SK-N-SH treated with all-trans-retinoic acid at 6 μM for 48 hours (cell line): ENCODE measurements at regions not wholly inside any gene's neighbourhood (a gene's known extent, or its start where the extent isn't known, plus 50 kb on each side); places are given as distances from the start of the nearest gene placed in this dataset.

Source experiments
- ATAC-seq: fragments of 200-7000 bp; cut with Tn5 transposase; 3 replicates; pipeline ENCODE4 v1.9.1; 2020; ENCODE audit warnings: mild to moderate bottlenecking, moderate library complexity
- ARNTL ChIP-seq: fragments of 450-650 bp; formaldehyde crosslinking; IDR thresholded peaks from 2 replicates; pipeline ENCODE4 v1.5.0; 2020; ENCODE audit warnings: low read depth, mild to moderate bottlenecking, moderate library complexity, borderline replicate concordance
- BACH2 ChIP-seq: fragments of 250-450 bp; sonication (Bioruptor Pico); IDR thresholded peaks from 2 replicates; pipeline ENCODE4 v1.9.0; 2021; ENCODE audit warnings: mild to moderate bottlenecking, borderline replicate concordance
- CREB5 ChIP-seq: fragments of 250-450 bp; sonication (Bioruptor Pico); IDR thresholded peaks from 2 replicates; pipeline ENCODE4 v1.5.1; 2020; ENCODE audit warnings: low read depth, mild to moderate bottlenecking, moderate library complexity
- CSRNP3 ChIP-seq: fragments of 250-450 bp; sonication (Bioruptor Pico); IDR thresholded peaks from 2 replicates; pipeline ENCODE4 v1.5.1; 2021; ENCODE audit warnings: mild to moderate bottlenecking, moderate library complexity
- ESRRG ChIP-seq: fragments of 250-450 bp; sonication (Bioruptor Pico); IDR thresholded peaks from 2 replicates; pipeline ENCODE4 v1.6.1; 2021; ENCODE audit warnings: mild to moderate bottlenecking
- GLIS3 ChIP-seq: fragments of 250-450 bp; sonication (Bioruptor Pico); IDR thresholded peaks from 2 replicates; pipeline ENCODE4 v1.5.0; 2020; ENCODE audit warnings: mild to moderate bottlenecking, moderate library complexity
- ISL1 ChIP-seq: fragments of 250-450 bp; sonication (Bioruptor Pico); IDR thresholded peaks from 2 replicates; pipeline ENCODE4 v2.1.2; 2022; ENCODE audit warnings: mild to moderate bottlenecking, moderate library complexity
- OSR1 ChIP-seq: fragments of 250-450 bp; sonication (Bioruptor Pico); IDR thresholded peaks from 2 replicates; pipeline ENCODE4 v1.8.0; 2022; ENCODE audit warnings: moderate library complexity, mild to moderate bottlenecking, inconsistent platforms
- PATZ1 ChIP-seq: fragments of 250-450 bp; sonication (Bioruptor Pico); IDR thresholded peaks from 2 replicates; pipeline ENCODE4 v1.8.0; 2020; ENCODE audit warnings: mild to moderate bottlenecking, moderate library complexity, borderline replicate concordance
- POU6F1 ChIP-seq: fragments of 250-450 bp; sonication (Bioruptor Pico); IDR thresholded peaks from 2 replicates; pipeline ENCODE4 v1.8.0; 2021; ENCODE audit warnings: low read depth, mild to moderate bottlenecking, moderate library complexity, borderline replicate concordance
- PPARA ChIP-seq: fragments of 250-450 bp; sonication (Bioruptor Pico); IDR thresholded peaks from 2 replicates; pipeline ENCODE4 v1.5.0; 2020; ENCODE audit warnings: mild to moderate bottlenecking, borderline replicate concordance
- RARB ChIP-seq: fragments of 250-450 bp; sonication (Bioruptor Pico); IDR thresholded peaks from 2 replicates; pipeline ENCODE4 v1.8.0; 2021; ENCODE audit warnings: mild to moderate bottlenecking, moderate library complexity
- SNAI2 ChIP-seq: fragments of 250-450 bp; sonication (Bioruptor Pico); IDR thresholded peaks from 2 replicates; pipeline ENCODE4 v1.5.0; 2020; ENCODE audit warnings: mild to moderate bottlenecking, moderate library complexity
- TOX ChIP-seq: fragments of 250-450 bp; sonication (Bioruptor Pico); IDR thresholded peaks from 2 replicates; pipeline ENCODE4 v1.8.0; 2021; ENCODE audit warnings: mild to moderate bottlenecking, moderate library complexity, borderline replicate concordance
- ZC3H10 ChIP-seq: fragments of 250-450 bp; sonication (Bioruptor Pico); IDR thresholded peaks from 2 replicates; pipeline ENCODE4 v1.5.1; 2021; ENCODE audit warnings: mild to moderate bottlenecking, moderate library complexity
- ZFP30 ChIP-seq: fragments of 450-650 bp; formaldehyde crosslinking; IDR thresholded peaks from 2 replicates; pipeline ENCODE4 v1.5.0; 2022; ENCODE audit warnings: mild to moderate bottlenecking, moderate library complexity
- ZNF565 ChIP-seq: fragments of 450-650 bp; formaldehyde crosslinking; conservative IDR thresholded peaks from 2 replicates; pipeline ENCODE4 v1.5.0; 2020; ENCODE audit warnings: low read depth, mild to moderate bottlenecking, moderate library complexity
- ZNF70 ChIP-seq: fragments of 450-650 bp; formaldehyde crosslinking; IDR thresholded peaks from 2 replicates; pipeline ENCODE4 v1.5.0; 2020; ENCODE audit warnings: mild to moderate bottlenecking, moderate library complexity
- ZNF8 ChIP-seq: fragments of 450-650 bp; formaldehyde crosslinking; IDR thresholded peaks from 2 replicates; pipeline ENCODE4 v1.5.0; 2020; ENCODE audit warnings: mild to moderate bottlenecking, moderate library complexity

- TF ChIP-seq ZNF565 (CRISPR knock-in tag): no peak
- TF ChIP-seq RARB: no peak
- TF ChIP-seq ZNF8 (CRISPR knock-in tag): no peak
- no peak for TF ChIP-seq ESRRG (CRISPR knock-in tag)
- TF ChIP-seq CSRNP3 (CRISPR knock-in tag): no peak
- no peak for TF ChIP-seq PATZ1 (CRISPR knock-in tag)
- no peak for TF ChIP-seq SNAI2 (CRISPR knock-in tag)
- no peak for TF ChIP-seq OSR1 (CRISPR knock-in tag)
- TF ChIP-seq GLIS3: no peak
- TF ChIP-seq ISL1 (CRISPR knock-in tag): no peak
- TF ChIP-seq PPARA (CRISPR knock-in tag): no peak
- TF ChIP-seq POU6F1 (CRISPR knock-in tag): no peak
- TF ChIP-seq ZNF70: no peak
- no peak for TF ChIP-seq ZC3H10
- TF ChIP-seq CREB5: no peak
- TF ChIP-seq ZFP30 (CRISPR knock-in tag): no peak
- no peak for TF ChIP-seq ARNTL (CRISPR knock-in tag)
- no peak for TF ChIP-seq TOX (CRISPR knock-in tag)
- ATAC-seq: no peak
These were observed 1282.7 kb upstream of the GYPC start for GRCh38 chr2:125373293-125373692.

GRCh38 chr2:125386074-125386473 lies 1269.9 kb upstream of the GYPC start:
- no peak for ATAC-seq
- no peak for TF ChIP-seq OSR1 (CRISPR knock-in tag)
- no peak for TF ChIP-seq RARB
- no peak for TF ChIP-seq CREB5
- TF ChIP-seq ZC3H10: no peak
- no peak for TF ChIP-seq ZNF70
- no peak for TF ChIP-seq CSRNP3 (CRISPR knock-in tag)
- TF ChIP-seq BACH2 (CRISPR knock-in tag): no peak
- no peak for TF ChIP-seq ZFP30 (CRISPR knock-in tag)
- no peak for TF ChIP-seq SNAI2 (CRISPR knock-in tag)
- TF ChIP-seq TOX (CRISPR knock-in tag): no peak
- TF ChIP-seq ARNTL (CRISPR knock-in tag): no peak
- no peak for TF ChIP-seq ISL1 (CRISPR knock-in tag)

- no peak for TF ChIP-seq ARNTL (CRISPR knock-in tag)
- TF ChIP-seq, all 23 proteins: peak for 0
- ATAC-seq: no peak
These were observed 1258.3 kb upstream of the GYPC start for GRCh38 chr2:125397535-125398251.
